ENCODE measurements at regions not wholly inside any gene's neighbourhood (a gene's known extent, or its start where the extent isn't known, plus 50 kb on each side); places are given as distances from the start of the nearest gene placed in this dataset.

- H3K4me3 ChIP-seq (ENCODE audit: insufficient read length, low read depth): no peak overlapping the region
- H3K27me3 ChIP-seq (ENCODE audit: insufficient read depth, insufficient read length): no peaks in the 10 kb centered on the region
- no peaks in the 10 kb centered on the region for H3K4me1 ChIP-seq (ENCODE audit: insufficient read depth, insufficient read length)
- H3K9ac ChIP-seq (ENCODE audit: insufficient read length, low read depth): no peak overlapping the region
- H3K36me3 ChIP-seq (ENCODE audit: insufficient read depth, insufficient read length, low read length): no peaks in the 10 kb centered on the region
- DNase-seq (ENCODE audit: low read depth, low spot score): no peak
- no peaks in the 10 kb centered on the region for H3K9me3 ChIP-seq (ENCODE audit: insufficient read depth, low read length)
- TF ChIP-seq SUZ12 (IDR thresholded peaks at IDR 0.05; ENCODE audit: extremely low read depth, insufficient read depth, insufficient read length): no peak
- TF ChIP-seq YY1 (IDR thresholded peaks at IDR 0.05; ENCODE audit: insufficient read depth, insufficient read length): no peak
- TF ChIP-seq ZNF274 (IDR thresholded peaks at IDR 0.05; ENCODE audit: low read depth, low read length): no peak
These were observed 490.9 kb downstream of the RNF144A start for GRCh38 chr2:7407906-7408680.

DNA sequence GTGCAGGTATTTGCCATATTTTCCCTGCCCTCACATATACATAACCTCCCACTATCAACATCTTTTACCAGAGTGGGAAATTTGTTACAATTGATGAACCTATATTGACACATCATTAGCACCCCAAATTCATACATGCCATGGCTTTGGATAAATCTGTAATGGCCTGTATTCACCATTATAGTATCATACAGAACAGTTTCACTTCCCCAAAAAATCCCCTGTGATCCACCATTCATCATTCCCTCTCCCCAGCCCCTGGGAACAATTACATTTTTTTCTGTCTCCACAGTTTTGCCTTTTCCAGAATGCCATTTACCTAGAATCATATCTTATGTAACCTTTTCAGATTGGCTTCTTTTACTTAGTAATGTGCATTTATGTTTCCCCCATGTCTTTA, 494.5 kb downstream of the RNF144A start:
- no peaks in the 10 kb centered on the region for H3K4me1 ChIP-seq (ENCODE audit: insufficient read depth, insufficient read length)
- H3K9ac ChIP-seq (ENCODE audit: insufficient read length, low read depth): no peak overlapping the region
- no peak overlapping the region for H3K4me3 ChIP-seq (ENCODE audit: insufficient read length, low read depth)
- no peaks in the 10 kb centered on the region for H3K9me3 ChIP-seq (ENCODE audit: insufficient read depth, low read length)
- H3K27me3 ChIP-seq (ENCODE audit: insufficient read depth, insufficient read length): no peaks in the 10 kb centered on the region
- TF ChIP-seq SUZ12 (IDR thresholded peaks at IDR 0.05; ENCODE audit: extremely low read depth, insufficient read depth, insufficient read length): no peak
- TF ChIP-seq YY1 (IDR thresholded peaks at IDR 0.05; ENCODE audit: insufficient read depth, insufficient read length): no peak
- TF ChIP-seq ZNF274 (IDR thresholded peaks at IDR 0.05; ENCODE audit: low read depth, low read length): no peak
- no peaks in the 10 kb centered on the region for H3K36me3 ChIP-seq (ENCODE audit: insufficient read depth, insufficient read length, low read length)
- DNase-seq (ENCODE audit: low read depth, low spot score): no peak

- no peak for DNase-seq (ENCODE audit: low read depth, low spot score)
- TF ChIP-seq YY1 (IDR thresholded peaks at IDR 0.05; ENCODE audit: insufficient read depth, insufficient read length): no peak
- TF ChIP-seq ZNF274 (IDR thresholded peaks at IDR 0.05; ENCODE audit: low read depth, low read length): no peak
- no peak for TF ChIP-seq SUZ12 (IDR thresholded peaks at IDR 0.05; ENCODE audit: extremely low read depth, insufficient read depth, insufficient read length)
- H3K36me3 ChIP-seq (ENCODE audit: insufficient read depth, insufficient read length, low read length): no peaks in the 10 kb centered on the region
- H3K27me3 ChIP-seq (ENCODE audit: insufficient read depth, insufficient read length): no peaks in the 10 kb centered on the region
- H3K4me3 ChIP-seq (ENCODE audit: insufficient read length, low read depth): no peak overlapping the region
- H3K9ac ChIP-seq (ENCODE audit: insufficient read length, low read depth): no peak overlapping the region
- no peaks in the 10 kb centered on the region for H3K9me3 ChIP-seq (ENCODE audit: insufficient read depth, low read length)
- no peaks in the 10 kb centered on the region for H3K4me1 ChIP-seq (ENCODE audit: insufficient read depth, insufficient read length)
These were observed 500.9 kb downstream of the RNF144A start for GRCh38 chr2:7417845-7418742.

GRCh38 chr2:7419186-7419585, 502.0 kb downstream of the RNF144A start:
- H3K4me3 ChIP-seq (ENCODE audit: insufficient read length, low read depth): no peak overlapping the region
- no peak for DNase-seq (ENCODE audit: low read depth, low spot score)
- no peaks in the 10 kb centered on the region for H3K9me3 ChIP-seq (ENCODE audit: insufficient read depth, low read length)
- no peak overlapping the region for H3K9ac ChIP-seq (ENCODE audit: insufficient read length, low read depth)
- H3K27me3 ChIP-seq (ENCODE audit: insufficient read depth, insufficient read length): no peaks in the 10 kb centered on the region
- no peaks in the 10 kb centered on the region for H3K36me3 ChIP-seq (ENCODE audit: insufficient read depth, insufficient read length, low read length)
- H3K4me1 ChIP-seq (ENCODE audit: insufficient read depth, insufficient read length): no peaks in the 10 kb centered on the region
- no peak for TF ChIP-seq YY1 (IDR thresholded peaks at IDR 0.05; ENCODE audit: insufficient read depth, insufficient read length)
- no peak for TF ChIP-seq ZNF274 (IDR thresholded peaks at IDR 0.05; ENCODE audit: low read depth, low read length)
- no peak for TF ChIP-seq SUZ12 (IDR thresholded peaks at IDR 0.05; ENCODE audit: extremely low read depth, insufficient read depth, insufficient read length)

- no peak overlapping the region for H3K4me3 ChIP-seq (ENCODE audit: insufficient read length, low read depth)
- H3K27me3 ChIP-seq (ENCODE audit: insufficient read depth, insufficient read length): no peaks in the 10 kb centered on the region
- TF ChIP-seq YY1 (IDR thresholded peaks at IDR 0.05; ENCODE audit: insufficient read depth, insufficient read length): no peak
- TF ChIP-seq SUZ12 (IDR thresholded peaks at IDR 0.05; ENCODE audit: extremely low read depth, insufficient read depth, insufficient read length): no peak
- no peaks in the 10 kb centered on the region for H3K9me3 ChIP-seq (ENCODE audit: insufficient read depth, low read length)
- DNase-seq (ENCODE audit: low read depth, low spot score): no peak
- H3K4me1 ChIP-seq (ENCODE audit: insufficient read depth, insufficient read length): no peaks in the 10 kb centered on the region
- no peaks in the 10 kb centered on the region for H3K36me3 ChIP-seq (ENCODE audit: insufficient read depth, insufficient read length, low read length)
- H3K9ac ChIP-seq (ENCODE audit: insufficient read length, low read depth): no peak overlapping the region
These were observed 502.7 kb downstream of the RNF144A start for GRCh38 chr2:7419814-7420311.

GRCh38 chr2:7420530-7420929, 503.3 kb downstream of the RNF144A start:
- Histone ChIP-seq H3K9me3 (ENCODE audit: insufficient read depth, low read length) (no peaks in the 10 kb centered on the region), H3K36me3 (ENCODE audit: insufficient read depth, insufficient read length, low read length) (no peaks in the 10 kb centered on the region), H3K9ac (ENCODE audit: insufficient read length, low read depth) (no peak overlapping the region), H3K4me1 (ENCODE audit: insufficient read depth, insufficient read length) (no peaks in the 10 kb centered on the region), H3K27me3 (ENCODE audit: insufficient read depth, insufficient read length) (no peaks in the 10 kb centered on the region), H3K4me3 (ENCODE audit: insufficient read length, low read depth) (no peak overlapping the region)
- DNase-seq (ENCODE audit: low read depth, low spot score): no peak
- TF ChIP-seq YY1 (IDR thresholded peaks at IDR 0.05; ENCODE audit: insufficient read depth, insufficient read length) (no peak), SUZ12 (IDR thresholded peaks at IDR 0.05; ENCODE audit: extremely low read depth, insufficient read depth, insufficient read length) (no peak), ZNF274 (IDR thresholded peaks at IDR 0.05; ENCODE audit: low read depth, low read length) (no peak)

DNA sequence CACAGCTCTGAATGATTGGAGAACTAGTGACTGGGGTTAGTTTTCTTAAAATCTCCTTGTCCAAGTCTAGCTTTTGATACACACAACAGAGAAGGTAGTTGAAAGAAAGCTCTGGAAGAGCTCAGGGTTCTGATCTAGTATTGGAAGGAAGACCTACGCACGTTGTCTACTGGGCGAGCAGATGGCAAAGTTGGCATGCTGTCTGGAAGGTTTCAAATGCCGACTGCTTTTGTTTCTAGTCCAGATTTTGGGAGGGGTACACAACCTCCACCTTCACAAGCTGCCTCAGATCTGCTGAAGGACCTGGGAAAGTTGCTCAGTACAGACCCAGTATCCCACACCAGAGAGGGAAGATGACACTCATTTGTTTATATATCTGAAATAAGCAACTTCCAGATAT, 507.3 kb downstream of the RNF144A start:
- H3K4me1 ChIP-seq (ENCODE audit: insufficient read depth, insufficient read length): no peaks in the 10 kb centered on the region
- no peak overlapping the region for H3K4me3 ChIP-seq (ENCODE audit: insufficient read length, low read depth)
- H3K36me3 ChIP-seq (ENCODE audit: insufficient read depth, insufficient read length, low read length): no peaks in the 10 kb centered on the region
- H3K27me3 ChIP-seq (ENCODE audit: insufficient read depth, insufficient read length): no peaks in the 10 kb centered on the region
- H3K9me3 ChIP-seq (ENCODE audit: insufficient read depth, low read length): peaks cover 14% of the 10 kb centered on the region
- H3K9ac ChIP-seq (ENCODE audit: insufficient read length, low read depth): no peak overlapping the region
- TF ChIP-seq ZNF274 (IDR thresholded peaks at IDR 0.05; ENCODE audit: low read depth, low read length): no peak
- TF ChIP-seq SUZ12 (IDR thresholded peaks at IDR 0.05; ENCODE audit: extremely low read depth, insufficient read depth, insufficient read length): no peak
- TF ChIP-seq YY1 (IDR thresholded peaks at IDR 0.05; ENCODE audit: insufficient read depth, insufficient read length): no peak
- no peak for DNase-seq (ENCODE audit: low read depth, low spot score)

Measured in NT2/D1 (cell line).